Loucy (cell line): ENCODE measurements at regions not wholly inside any gene's neighbourhood (a gene's known extent, or its start where the extent isn't known, plus 50 kb on each side); places are given as distances from the start of the nearest gene placed in this dataset.

Experiments
- CTCF ChIP-seq: fragments of 200-600 bp; sonication (generic); conservative IDR thresholded peaks from 2 replicates; pipeline ENCODE4 v1.5.1; 2014; ENCODE audit warnings: mild to moderate bottlenecking, antibody characterized with exemption, low read length
- EZH2phosphoT487 ChIP-seq: fragments of 200-600 bp; IDR thresholded peaks from 2 replicates; pipeline ENCODE4 v1.6.1; 2018; ENCODE audit warnings: antibody characterized with exemption, mild to moderate bottlenecking, moderate library complexity, borderline replicate concordance

DNA sequence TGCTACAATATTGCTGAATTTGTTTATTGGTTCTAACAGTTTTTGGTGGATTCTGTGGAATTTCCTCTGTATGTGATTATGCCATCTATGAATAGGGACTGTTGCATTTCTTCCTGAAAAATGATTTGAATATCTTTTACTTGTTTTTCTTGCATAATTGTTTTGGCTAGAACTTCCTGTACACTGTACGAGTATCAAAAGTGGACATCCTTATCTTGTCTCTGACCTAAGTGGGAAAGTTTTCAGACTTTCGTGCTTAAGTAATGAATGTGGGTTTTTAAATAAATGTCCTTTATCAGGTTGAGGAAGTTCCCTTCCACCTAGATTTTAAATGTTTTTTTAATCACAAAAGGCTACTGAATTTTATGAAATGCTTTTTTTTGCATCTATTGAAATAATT is 203.8 kb upstream of the ATP10A start:
- TF ChIP-seq CTCF (no peak), EZH2phosphoT487 (no peak)
